ENCODE measurements at regions not wholly inside any gene's neighbourhood (a gene's known extent, or its start where the extent isn't known, plus 50 kb on each side); places are given as distances from the start of the nearest gene placed in this dataset.

- no peak for DNase-seq (ENCODE audit: low read depth)
Observed at GRCh38 chr12:53803194-53803593, 51.4 kb upstream of the CISTR start.

- no peak for DNase-seq (ENCODE audit: low read depth)
Observed at GRCh38 chr12:53803703-53804102, 51.9 kb upstream of the CISTR start.

DNA sequence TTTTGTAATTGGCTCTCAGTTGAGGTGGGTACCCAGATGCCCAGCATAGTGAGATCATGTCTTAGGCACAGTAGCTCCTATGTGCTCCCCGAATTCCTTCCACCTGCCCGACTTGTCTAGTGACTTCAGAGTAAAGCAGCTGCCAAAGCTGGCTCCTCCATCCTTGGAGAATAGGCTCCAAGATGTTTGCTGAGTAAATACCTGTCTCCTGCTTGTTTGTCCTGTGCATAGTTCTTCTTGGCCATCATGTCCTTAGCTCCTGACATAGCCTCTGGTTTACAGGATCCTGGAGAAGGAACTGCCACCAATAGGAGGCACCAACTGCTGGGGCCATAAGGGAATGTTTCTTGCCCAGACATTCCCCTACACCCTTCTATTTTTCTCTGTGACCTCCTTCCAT, 52.6 kb upstream of the CISTR start:
- no peak for DNase-seq (ENCODE audit: low read depth)

DNA sequence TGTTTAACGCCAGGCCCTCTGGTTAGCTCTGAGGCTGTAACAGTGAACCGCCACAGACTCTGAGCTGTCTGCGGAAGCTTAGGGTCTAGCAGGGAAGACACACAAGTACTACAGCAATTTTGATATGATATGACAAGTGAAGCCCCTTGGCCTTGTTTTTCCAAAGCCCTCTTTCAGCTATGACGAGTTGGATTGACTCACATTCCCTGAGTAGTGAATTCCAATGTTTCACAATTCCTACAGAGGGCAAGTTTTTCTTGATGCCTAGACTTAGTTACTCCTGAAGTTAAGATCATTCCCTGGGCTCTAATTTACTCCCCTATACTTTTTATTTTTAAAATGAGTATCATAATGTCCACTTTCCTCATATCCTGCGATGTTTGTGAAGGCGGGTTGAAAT, 53.3 kb upstream of the CISTR start:
- DNase-seq (ENCODE audit: low read depth) = peak; percentile 54

- DNase-seq (ENCODE audit: low read depth) = peak; percentile 58
Observed at GRCh38 chr12:53805791-53806190, 54.0 kb upstream of the CISTR start.

- DNase-seq (ENCODE audit: low read depth) = peak; percentile 72
Observed at GRCh38 chr12:53806721-53807120, 54.9 kb upstream of the CISTR start.

DNA sequence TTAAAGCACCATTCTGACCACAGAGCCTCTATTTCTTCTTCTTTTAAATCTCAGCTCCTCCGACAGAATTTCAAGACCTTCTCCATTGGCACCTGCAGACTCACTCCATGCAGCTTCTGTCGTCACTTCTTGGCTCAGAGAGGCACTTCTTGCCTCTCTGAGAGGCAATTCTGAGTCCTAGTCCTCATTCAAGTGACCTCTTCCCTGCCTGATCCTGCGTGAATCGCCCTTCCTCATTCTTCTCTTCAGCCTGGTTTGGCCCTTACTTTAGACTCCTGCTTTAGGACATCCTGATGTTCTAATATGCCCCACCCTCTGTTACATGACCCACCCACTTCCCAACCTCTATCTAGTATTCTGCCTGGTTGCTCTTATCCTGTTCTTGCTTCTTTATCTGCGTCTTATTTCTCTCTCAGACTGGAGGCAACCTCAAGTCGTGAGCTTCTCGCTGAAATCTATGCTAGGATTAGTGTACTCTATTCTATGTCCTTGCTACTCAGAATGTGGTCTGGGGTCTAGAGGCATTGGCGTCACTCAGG, 55.6 kb upstream of the CISTR start:
- no peak for DNase-seq (ENCODE audit: low read depth)

- no peak for DNase-seq (ENCODE audit: low read depth)
Observed at GRCh38 chr12:53808023-53808705, 56.4 kb upstream of the CISTR start.

DNA sequence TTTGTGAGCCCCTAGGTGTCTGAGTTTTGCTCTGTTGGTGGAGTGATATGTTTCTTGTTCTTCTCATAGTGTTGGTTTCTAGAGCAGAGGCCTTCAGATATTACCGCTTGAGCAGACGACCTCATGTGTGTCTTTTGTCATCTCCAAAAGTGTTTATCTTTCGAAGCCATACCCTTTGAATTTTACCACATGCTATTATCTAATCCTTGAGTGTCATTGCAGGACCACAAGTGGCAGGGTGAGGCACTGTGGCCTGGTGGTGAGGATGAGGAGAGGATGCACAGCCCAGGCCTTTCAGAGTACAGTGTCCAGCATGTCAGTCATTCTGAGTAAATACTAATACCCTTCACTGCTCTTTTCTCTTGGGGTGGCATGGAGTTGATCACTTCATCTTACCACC, 57.2 kb upstream of the CISTR start:
- DNase-seq (ENCODE audit: low read depth) = no peak

DNA sequence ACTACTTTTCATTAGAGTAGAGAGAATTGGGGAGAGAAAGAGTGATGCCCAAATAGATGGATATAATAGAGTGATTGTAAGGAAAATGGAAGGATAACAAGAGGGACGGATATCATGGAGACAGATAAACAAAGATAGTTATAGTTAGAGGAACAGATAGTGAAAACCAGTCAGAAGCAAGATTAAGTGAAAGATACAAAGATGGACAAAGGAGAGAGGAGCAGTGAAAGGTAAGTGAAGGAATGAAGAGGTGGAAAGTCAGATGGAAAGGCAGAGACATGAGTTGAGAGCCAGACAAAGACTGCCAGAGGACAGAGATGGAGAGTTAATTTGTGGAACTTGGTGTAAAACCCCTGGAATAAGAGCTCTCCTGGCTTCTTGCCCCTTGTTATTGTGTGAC, 59.2 kb upstream of the CISTR start:
- no peak for DNase-seq (ENCODE audit: low read depth)

DNA sequence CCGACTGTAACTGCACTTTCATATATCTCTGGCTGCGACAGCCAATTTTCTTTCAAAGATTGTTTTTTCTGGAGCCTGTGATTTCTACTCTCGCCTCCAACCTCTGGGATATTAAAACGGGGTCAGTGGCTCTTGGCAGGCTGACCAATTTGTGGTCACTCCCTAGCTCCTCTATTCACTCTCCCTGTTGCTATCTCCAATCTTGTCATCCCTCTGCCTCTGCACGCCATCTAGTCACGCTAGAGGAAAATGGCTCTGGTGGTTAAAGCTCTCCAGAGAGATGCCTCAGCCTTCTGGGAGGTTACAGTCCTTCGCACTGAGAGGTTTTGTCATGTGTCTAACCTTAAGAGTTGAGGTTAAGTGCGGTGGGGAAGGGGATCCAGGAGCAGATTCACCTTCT, 59.8 kb upstream of the CISTR start:
- DNase-seq (ENCODE audit: low read depth) = no peak

GRCh38 chr12:53816360-53817020, 64.7 kb upstream of the CISTR start:
- no peak for DNase-seq (ENCODE audit: low read depth)

GRCh38 chr12:53817021-53817389, 65.2 kb upstream of the CISTR start:
- DNase-seq (ENCODE audit: low read depth) = no peak

DNA sequence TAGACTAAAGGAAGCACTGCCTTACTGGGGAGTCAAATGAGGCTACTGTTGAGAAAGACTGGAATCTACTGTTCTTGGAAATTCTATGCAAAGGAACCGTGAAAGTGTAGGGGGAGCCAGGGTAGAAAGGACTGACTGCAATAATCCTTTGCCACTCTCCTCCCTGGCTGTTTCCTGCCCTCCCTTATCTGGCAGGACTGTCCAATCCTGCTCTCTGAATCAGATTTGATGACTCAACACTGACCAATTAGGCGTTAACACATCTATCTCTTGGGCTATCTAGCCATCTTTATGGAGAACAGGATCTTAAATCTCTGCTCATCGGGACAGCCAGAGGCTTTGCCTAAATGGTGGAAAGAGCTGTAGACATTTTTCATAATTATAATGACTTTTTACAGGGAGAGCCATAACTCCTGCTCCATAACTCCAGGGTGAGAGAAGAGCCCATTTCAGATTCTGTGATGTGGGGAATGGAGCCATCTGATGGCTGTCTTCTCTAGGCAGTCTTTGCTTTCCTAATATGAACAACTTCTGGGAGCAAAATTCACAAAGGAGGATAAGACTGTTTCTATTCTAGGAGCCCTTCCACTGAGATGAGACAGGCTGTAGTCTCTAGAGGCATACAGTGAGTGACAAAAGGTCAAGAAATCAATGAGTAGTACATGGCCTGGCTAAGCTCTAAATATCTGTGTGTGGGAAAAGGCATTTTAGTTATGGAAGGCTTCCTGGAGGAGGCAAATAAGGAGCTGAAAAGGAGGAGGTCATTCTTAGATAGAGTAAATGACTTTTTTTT, 68.9 kb upstream of the CISTR start:
- peak; percentile 82 for DNase-seq (ENCODE audit: low read depth)

DNA sequence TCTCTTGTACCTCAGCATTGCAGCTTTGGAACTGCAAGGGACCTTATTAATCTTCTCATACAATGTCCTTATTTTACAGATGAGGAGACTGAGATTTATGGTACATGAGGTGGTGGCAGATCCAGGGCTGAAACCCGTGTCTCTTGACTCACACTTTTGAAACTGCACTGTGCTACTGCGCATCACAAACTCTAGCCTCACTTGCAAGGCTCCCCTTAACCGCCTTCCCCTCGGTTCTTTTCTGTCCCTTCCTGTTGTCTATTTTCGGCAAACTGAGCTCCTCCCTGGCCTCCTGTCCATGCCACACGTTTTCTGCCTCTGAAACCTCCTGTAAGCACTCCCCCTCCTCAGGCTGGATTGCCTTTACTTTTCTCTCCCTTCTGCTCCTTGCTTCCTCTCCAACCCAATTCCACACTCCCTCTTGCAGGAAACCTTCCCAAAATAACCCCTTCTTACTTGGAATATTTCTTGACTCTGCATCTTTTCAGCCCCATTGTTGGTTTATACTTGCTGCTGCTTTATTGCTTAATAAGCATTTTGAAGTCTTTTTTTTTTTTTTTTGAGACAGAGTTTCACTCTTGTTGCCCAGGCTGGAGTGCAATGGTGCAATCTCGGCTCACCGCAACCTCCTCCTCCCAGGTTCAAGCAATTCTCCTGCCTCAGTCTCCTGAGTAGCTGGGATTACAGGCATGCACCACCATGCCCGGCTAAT, 72.4 kb upstream of the CISTR start:
- no peak for DNase-seq (ENCODE audit: low read depth)

- peak; percentile 90 for DNase-seq (ENCODE audit: low read depth)
Observed at GRCh38 chr12:53825246-53826081, 73.7 kb upstream of the CISTR start.

- no peak for DNase-seq (ENCODE audit: low read depth)
Observed at GRCh38 chr12:53827306-53827705, 75.5 kb upstream of the CISTR start.

DNA sequence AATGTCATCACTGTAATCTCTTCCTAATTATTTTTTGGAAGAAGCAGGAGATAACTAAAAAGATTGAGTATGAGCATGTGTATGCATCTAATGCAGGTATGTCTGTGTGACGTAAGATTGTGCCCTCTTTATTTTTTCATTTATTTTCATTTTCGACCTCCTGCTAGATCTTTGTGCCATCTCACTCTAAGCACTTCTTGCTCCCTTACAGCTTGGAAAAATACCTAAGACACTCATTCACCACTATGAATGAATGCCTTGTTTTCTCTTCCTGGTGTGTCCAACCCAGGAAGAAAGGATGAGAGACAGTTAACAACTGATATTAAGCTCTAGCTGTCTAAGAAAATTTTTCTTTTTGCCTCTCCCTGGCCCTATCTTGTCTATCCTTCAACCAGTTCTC, 76.8 kb upstream of the CISTR start:
- no peak for DNase-seq (ENCODE audit: low read depth)

DNA sequence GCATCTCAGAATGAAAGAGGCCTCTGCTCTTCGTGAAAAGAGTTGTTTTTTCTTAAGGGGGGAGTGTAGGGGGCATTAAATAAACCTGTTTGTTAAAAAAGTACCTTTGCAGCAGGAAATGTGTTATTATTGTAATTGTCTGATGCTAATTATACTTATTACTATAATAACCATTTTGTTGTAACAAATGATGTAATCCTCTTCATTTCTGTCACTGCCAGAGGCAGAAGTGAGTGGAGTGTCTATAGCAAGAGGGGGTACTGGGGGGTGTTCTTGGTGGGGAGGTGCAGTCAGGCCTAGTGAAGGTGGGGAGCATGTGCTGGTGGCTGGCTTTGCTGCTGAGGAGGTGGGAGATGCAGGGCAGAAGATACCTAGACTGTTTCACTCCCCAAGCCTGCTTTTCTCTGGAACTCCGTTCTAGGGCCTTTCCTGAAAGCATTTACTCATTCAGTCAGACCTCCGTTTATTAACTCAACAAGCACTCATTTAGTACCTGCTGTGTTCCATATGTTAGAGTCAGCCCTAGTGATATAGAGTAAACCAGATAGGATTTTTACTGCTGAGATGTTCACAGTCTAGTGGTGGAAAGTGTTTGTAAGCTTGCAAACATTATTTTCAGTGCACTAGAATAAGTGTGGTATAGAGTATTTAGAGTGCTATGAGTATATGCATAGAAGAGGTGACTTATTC, 77.5 kb upstream of the CISTR start:
- no peak for DNase-seq (ENCODE audit: low read depth)

- no peak for DNase-seq (ENCODE audit: low read depth)
Observed at GRCh38 chr12:53830631-53831030, 78.9 kb upstream of the CISTR start.

DNA sequence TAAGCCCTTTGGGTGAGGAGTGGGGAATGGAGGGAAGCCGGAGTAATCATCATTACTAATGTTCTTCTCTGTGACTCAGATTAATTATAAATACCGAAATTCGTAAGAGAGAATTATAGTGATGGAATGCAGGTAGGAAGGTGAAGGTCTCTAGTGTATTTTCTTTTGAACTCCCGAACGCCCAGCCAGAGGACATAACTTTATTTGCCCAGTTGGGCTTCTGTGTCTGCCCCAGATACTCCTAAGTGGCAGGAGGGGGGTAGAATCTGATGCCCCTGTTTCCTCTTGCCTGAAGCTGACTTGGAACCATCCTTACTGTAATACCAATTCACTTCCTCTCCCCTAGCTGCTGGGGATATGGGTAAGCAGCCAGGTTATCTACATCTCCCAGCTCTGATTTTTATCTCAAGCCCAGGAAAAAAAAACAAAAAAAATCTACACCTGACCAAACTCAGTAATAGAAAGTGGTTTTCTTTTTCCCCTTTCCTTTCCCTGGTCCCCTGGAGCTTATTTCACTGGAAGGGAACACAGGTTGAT, 84.4 kb upstream of the CISTR start:
- DNase-seq (ENCODE audit: low read depth) = no peak
